Mesendoderm (in vitro differentiated cells): ENCODE measurements at regions not wholly inside any gene's neighbourhood (a gene's known extent, or its start where the extent isn't known, plus 50 kb on each side); places are given as distances from the start of the nearest gene placed in this dataset.

Experiments
- DNase-seq: peaks from one replicate; pipeline ENCODE4 v3.0.0; 2013
- H2AK5ac ChIP-seq: 2 replicates; pipeline ENCODE4 v1.6.1; 2013; ENCODE audit warnings: low read length, inconsistent platforms
- H2BK120ac ChIP-seq: 2 replicates; pipeline ENCODE4 v1.6.1; 2013; ENCODE audit warnings: low read depth, mild to moderate bottlenecking, low read length, moderate library complexity, mixed read lengths
- H2BK15ac ChIP-seq: replicated peaks from 2 replicates; pipeline ENCODE4 v1.6.1; 2013; ENCODE audit warnings: low read depth, mild to moderate bottlenecking, moderate library complexity
- H2BK5ac ChIP-seq: 2 replicates; pipeline ENCODE4 v1.6.1; 2013; ENCODE audit warnings: low read length, inconsistent platforms
- H3K18ac ChIP-seq: 2 replicates; pipeline ENCODE4 v1.6.1; 2013; ENCODE audit warnings: mild to moderate bottlenecking, low read length, mixed read lengths
- H3K23ac ChIP-seq: one replicate; pipeline ENCODE4 v1.6.1; 2013; ENCODE audit warnings: low read length
- H3K27ac ChIP-seq: 2 replicates; pipeline ENCODE4 v1.5.1; 2013; ENCODE audit warnings: low read depth, mild to moderate bottlenecking, inconsistent platforms, low read length, moderate library complexity
- H3K27me3 ChIP-seq: 2 replicates; pipeline ENCODE4 v1.6.1; 2013; ENCODE audit warnings: low read length, control low read depth, mild to moderate bottlenecking, inconsistent platforms; ENCODE audit not compliant: insufficient read depth, poor library complexity
- H3K36me3 ChIP-seq: 2 replicates; pipeline ENCODE4 v1.6.1; 2013; ENCODE audit warnings: low read length, inconsistent platforms; ENCODE audit not compliant: control insufficient read depth, insufficient read depth
- H3K4ac ChIP-seq: one replicate; pipeline ENCODE4 v1.6.1; 2013; ENCODE audit warnings: low read depth, mild to moderate bottlenecking, low read length, moderate library complexity
- H3K4me1 ChIP-seq: 2 replicates; pipeline ENCODE4 v1.6.1; 2013; ENCODE audit warnings: low read depth, low read length, inconsistent platforms; ENCODE audit not compliant: control insufficient read depth
- H3K4me2 ChIP-seq: 2 replicates; pipeline ENCODE4 v1.6.1; 2013; ENCODE audit warnings: low read length
- H3K4me3 ChIP-seq: 2 replicates; pipeline ENCODE4 v1.5.1; 2013; ENCODE audit warnings: mild to moderate bottlenecking, low read length
- H3K56ac ChIP-seq: one replicate; pipeline ENCODE4 v1.6.1; 2013; ENCODE audit warnings: low read length
- H3K79me1 ChIP-seq: 2 replicates; pipeline ENCODE4 v1.6.1; 2013; ENCODE audit warnings: low read length, inconsistent platforms
- H3K79me2 ChIP-seq: 2 replicates; pipeline ENCODE4 v1.6.1; 2013; ENCODE audit warnings: mild to moderate bottlenecking, low read length; ENCODE audit not compliant: control insufficient read depth, insufficient read depth
- H3K9ac ChIP-seq: 2 replicates; pipeline ENCODE4 v1.6.1; 2013; ENCODE audit warnings: low read length, inconsistent platforms
- H4K5ac ChIP-seq: one replicate; pipeline ENCODE4 v1.6.1; 2013; ENCODE audit warnings: low read length
- H4K8ac ChIP-seq: one replicate; pipeline ENCODE4 v1.6.1; 2013; ENCODE audit warnings: low read depth, mild to moderate bottlenecking, control low read depth, low read length, moderate library complexity
- WGBS: extraction: QIAGEN DNeasy Blood & Tissue Kit; methylation state at CpG from one replicate; pipeline ENCODE4 v1.1.7; 2013; ENCODE audit warnings: low lambda C conversion rate, missing lambda C conversion rate; ENCODE audit not compliant: insufficient coverage; ENCODE audit errors: extremely low coverage; 5-methylcytosine and 5-hydroxymethylcytosine counted together

GRCh38 chr15:62297522-62297921, 132.4 kb upstream of the C2CD4B start:
- Histone ChIP-seq H4K5ac (no peak overlapping the region), H3K27ac (peak overlapping the region; percentile 60), H2BK5ac (peak overlapping the region; percentile 54), H3K4me1 (peaks cover 2% of the 10 kb centered on the region), H3K4me3 (no peak overlapping the region), H3K79me1 (no peaks in the 10 kb centered on the region), H3K27me3 (no peaks in the 10 kb centered on the region), H4K8ac (no peak overlapping the region), H3K9ac (peak overlapping the region; percentile 33), H2BK120ac (peak overlapping the region; percentile 64), H3K56ac (peak overlapping the region; percentile 73), H3K4ac (no peak overlapping the region), H3K18ac (peak overlapping the region; percentile 16), H3K4me2 (no peak overlapping the region), H2BK15ac (no peak overlapping the region), H3K36me3 (no peaks in the 10 kb centered on the region), H3K79me2 (no peaks in the 10 kb centered on the region), H2AK5ac (no peak overlapping the region), H3K23ac (no peak overlapping the region)
- no CpG with 5 or more reads among the region's 1 CpG for WGBS
- no peak for DNase-seq

GRCh38 chr15:62297933-62298332, 132.8 kb upstream of the C2CD4B start:
- no peaks in the 10 kb centered on the region for H3K27me3 ChIP-seq
- DNase-seq: no peak
- H3K23ac ChIP-seq: no peak overlapping the region
- peaks cover 2% of the 10 kb centered on the region for H3K4me1 ChIP-seq
- peak overlapping the region; percentile 60 for H3K27ac ChIP-seq
- H3K9ac ChIP-seq: peak overlapping the region; percentile 33
- H4K8ac ChIP-seq: no peak overlapping the region
- H3K79me2 ChIP-seq: no peaks in the 10 kb centered on the region
- H2BK120ac ChIP-seq: peak overlapping the region; percentile 64
- no peak overlapping the region for H3K4me2 ChIP-seq
- no peak overlapping the region for H2AK5ac ChIP-seq
- H3K36me3 ChIP-seq: no peaks in the 10 kb centered on the region
- peak overlapping the region; percentile 55 for H2BK5ac ChIP-seq
- no peak overlapping the region for H2BK15ac ChIP-seq
- peak overlapping the region; percentile 73 for H3K56ac ChIP-seq
- H3K4ac ChIP-seq: no peak overlapping the region
- no peaks in the 10 kb centered on the region for H3K79me1 ChIP-seq
- H3K18ac ChIP-seq: peak overlapping the region; percentile 16
- no CpG with 5 or more reads among the region's 5 CpGs for WGBS
- H4K5ac ChIP-seq: no peak overlapping the region
- no peak overlapping the region for H3K4me3 ChIP-seq

DNA sequence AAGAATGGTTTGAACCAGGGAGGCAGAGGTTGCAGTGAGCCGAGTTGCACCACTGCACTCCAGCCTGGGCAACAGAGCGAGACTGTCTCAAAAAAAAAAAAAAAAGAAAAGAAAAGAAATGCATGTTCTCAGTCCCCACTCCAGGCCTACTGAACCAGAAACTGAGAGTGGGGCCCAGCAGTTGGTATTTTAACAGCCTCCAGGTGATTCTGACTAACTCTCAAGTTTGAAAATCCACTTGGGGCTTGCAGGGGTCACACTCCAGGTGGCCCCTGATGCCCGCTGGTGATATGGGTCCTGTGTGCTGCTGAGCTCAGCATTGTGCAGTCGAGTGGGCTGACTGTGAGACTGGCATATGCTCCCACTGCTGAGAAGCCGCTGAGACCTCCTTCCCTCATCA, 133.7 kb upstream of the C2CD4B start:
- H3K79me1 ChIP-seq: no peaks in the 10 kb centered on the region
- no CpG with 5 or more reads among the region's 5 CpGs for WGBS
- H2AK5ac ChIP-seq: no peak overlapping the region
- H2BK5ac ChIP-seq: no peak overlapping the region
- no peak overlapping the region for H4K5ac ChIP-seq
- H3K4me1 ChIP-seq: peaks cover 2% of the 10 kb centered on the region
- no peak for DNase-seq
- no peak overlapping the region for H3K9ac ChIP-seq
- no peaks in the 10 kb centered on the region for H3K79me2 ChIP-seq
- no peak overlapping the region for H2BK15ac ChIP-seq
- H2BK120ac ChIP-seq: no peak overlapping the region
- no peak overlapping the region for H3K4me3 ChIP-seq
- H4K8ac ChIP-seq: no peak overlapping the region
- H3K4ac ChIP-seq: peak overlapping the region; percentile 88
- no peaks in the 10 kb centered on the region for H3K27me3 ChIP-seq
- no peak overlapping the region for H3K4me2 ChIP-seq
- H3K36me3 ChIP-seq: no peaks in the 10 kb centered on the region
- peak overlapping the region; percentile 40 for H3K56ac ChIP-seq
- peak overlapping the region; percentile 25 for H3K18ac ChIP-seq
- H3K23ac ChIP-seq: no peak overlapping the region
- no peak overlapping the region for H3K27ac ChIP-seq

GRCh38 chr15:62299541-62299940, 134.5 kb upstream of the C2CD4B start:
- DNase-seq: no peak
- peaks cover 2% of the 10 kb centered on the region for H3K4me1 ChIP-seq
- no peak overlapping the region for H3K23ac ChIP-seq
- no peak overlapping the region for H3K18ac ChIP-seq
- no peak overlapping the region for H3K27ac ChIP-seq
- WGBS: no CpG with 5 or more reads among the region's 10 CpGs
- no peak overlapping the region for H3K9ac ChIP-seq
- H3K36me3 ChIP-seq: no peaks in the 10 kb centered on the region
- peak overlapping the region; percentile 23 for H2AK5ac ChIP-seq
- H3K4me2 ChIP-seq: no peak overlapping the region
- H3K56ac ChIP-seq: no peak overlapping the region
- no peak overlapping the region for H2BK15ac ChIP-seq
- H4K8ac ChIP-seq: no peak overlapping the region
- no peak overlapping the region for H2BK5ac ChIP-seq
- H3K79me1 ChIP-seq: no peaks in the 10 kb centered on the region
- no peak overlapping the region for H2BK120ac ChIP-seq
- H4K5ac ChIP-seq: no peak overlapping the region
- no peak overlapping the region for H3K4me3 ChIP-seq
- H3K4ac ChIP-seq: no peak overlapping the region
- H3K79me2 ChIP-seq: no peaks in the 10 kb centered on the region
- H3K27me3 ChIP-seq: no peaks in the 10 kb centered on the region

DNA sequence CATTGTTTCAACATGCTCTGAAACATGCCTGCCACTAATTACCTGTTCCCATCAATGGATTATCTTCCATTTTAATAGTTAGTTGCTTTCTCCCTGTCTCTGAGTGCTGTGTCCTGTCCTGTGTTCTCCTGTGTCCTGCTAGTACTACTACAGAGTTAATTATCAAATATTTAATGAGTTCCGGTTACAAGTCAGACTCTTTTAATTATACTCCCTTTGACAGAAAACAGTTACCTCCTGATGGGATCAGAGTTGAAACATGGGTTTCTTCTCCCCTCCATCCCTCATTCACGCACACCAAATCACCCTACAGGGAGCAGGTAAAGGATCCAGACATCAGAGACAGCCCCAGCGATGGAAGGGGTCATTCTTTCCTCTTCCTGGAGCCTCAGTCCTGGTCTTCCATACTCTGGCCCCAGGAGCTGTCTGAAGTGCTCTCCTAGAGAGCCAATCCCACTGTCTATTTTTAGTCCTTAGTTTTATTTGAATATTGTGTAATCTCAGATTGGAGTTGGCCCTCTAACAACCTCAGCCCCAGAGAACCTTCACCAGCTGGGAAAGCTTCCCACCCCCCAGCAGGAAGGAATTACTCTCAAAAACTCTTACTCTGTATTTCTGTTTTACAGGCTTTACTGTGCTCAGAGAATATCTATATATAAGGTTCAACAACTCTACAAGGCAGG, 137.0 kb upstream of the C2CD4B start:
- Histone ChIP-seq H3K4me1 (peaks cover 2% of the 10 kb centered on the region), H4K5ac (no peak overlapping the region), H3K27me3 (no peaks in the 10 kb centered on the region), H3K4ac (no peak overlapping the region), H3K56ac (peak overlapping the region; percentile 2), H4K8ac (no peak overlapping the region), H3K23ac (no peak overlapping the region), H3K4me3 (no peak overlapping the region), H3K79me2 (no peaks in the 10 kb centered on the region), H2BK120ac (no peak overlapping the region), H2BK15ac (no peak overlapping the region), H3K79me1 (no peaks in the 10 kb centered on the region), H3K18ac (no peak overlapping the region), H2AK5ac (no peak overlapping the region), H3K9ac (no peak overlapping the region), H3K4me2 (no peak overlapping the region), H3K27ac (no peak overlapping the region), H3K36me3 (no peaks in the 10 kb centered on the region), H2BK5ac (no peak overlapping the region)
- DNase-seq: no peak
- no CpG with 5 or more reads among the region's 3 CpGs for WGBS
